ENCODE measurements at regions not wholly inside any gene's neighbourhood (a gene's known extent, or its start where the extent isn't known, plus 50 kb on each side); places are given as distances from the start of the nearest gene placed in this dataset.

GRCh38 chr21:16492892-16493291 is 763.1 kb downstream of the USP25 start:
- TF ChIP-seq POLR2AphosphoS5 (IDR thresholded peaks at IDR 0.05; ENCODE audit: low read depth, low read length), result no peak
- TF ChIP-seq TAF1 (IDR thresholded peaks at IDR 0.05; ENCODE audit: borderline replicate concordance, low read depth, low read length), result no peak
- TF ChIP-seq POLR2A (IDR thresholded peaks at IDR 0.05; ENCODE audit: low read depth, low read length), result no peak

Data from GM12892 (cell line).